Breast epithelium (tissue), 3 donors: ENCODE measurements at regions not wholly inside any gene's neighbourhood (a gene's known extent, or its start where the extent isn't known, plus 50 kb on each side); places are given as distances from the start of the nearest gene placed in this dataset.

Source experiments
- POLR2A ChIP-seq: fragments of 450-650 bp; IDR thresholded peaks from one replicate; pipeline ENCODE4 v1.6.1; 2016; ENCODE audit warnings: antibody characterized with exemption, mild to moderate bottlenecking, moderate library complexity
- POLR2AphosphoS5 ChIP-seq, 3 donors: sonication (generic); formaldehyde crosslinking; IDR thresholded peaks; one replicate each; pipeline ENCODE4 v1.6.1; 2017; ENCODE audit warnings: antibody characterized with exemption in 3 of 3
- TF ChIP-seq, protein P1 (sequence below), 3 donors: fragments of 450-650 bp; IDR thresholded peaks; one replicate each; pipeline ENCODE4 v1.5.1; 2016 to 2017; ENCODE audit warnings: antibody characterized with exemption in 3 of 3, mild to moderate bottlenecking in 3 of 3, moderate library complexity in 3 of 3

DNA sequence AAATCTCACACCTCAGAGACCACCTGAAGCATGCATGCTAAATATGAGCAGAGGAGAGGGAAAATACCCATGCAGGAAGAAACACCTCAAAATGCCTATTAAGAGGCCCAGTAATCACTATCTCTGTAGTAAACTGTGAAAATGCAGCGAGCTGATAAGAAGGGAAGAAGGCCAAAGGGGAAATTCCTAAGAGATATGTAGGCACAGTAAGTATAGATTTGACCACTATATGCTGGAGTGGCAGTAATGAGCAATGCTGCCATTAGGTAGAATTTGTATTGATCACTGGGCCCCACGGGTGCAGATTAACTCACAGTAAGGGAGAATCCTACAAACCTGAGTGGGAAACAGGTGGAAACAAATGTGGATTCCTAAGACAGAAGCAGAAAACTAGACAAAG, 1813.1 kb upstream of the RAG2 start:
- TF ChIP-seq, protein P1, sequence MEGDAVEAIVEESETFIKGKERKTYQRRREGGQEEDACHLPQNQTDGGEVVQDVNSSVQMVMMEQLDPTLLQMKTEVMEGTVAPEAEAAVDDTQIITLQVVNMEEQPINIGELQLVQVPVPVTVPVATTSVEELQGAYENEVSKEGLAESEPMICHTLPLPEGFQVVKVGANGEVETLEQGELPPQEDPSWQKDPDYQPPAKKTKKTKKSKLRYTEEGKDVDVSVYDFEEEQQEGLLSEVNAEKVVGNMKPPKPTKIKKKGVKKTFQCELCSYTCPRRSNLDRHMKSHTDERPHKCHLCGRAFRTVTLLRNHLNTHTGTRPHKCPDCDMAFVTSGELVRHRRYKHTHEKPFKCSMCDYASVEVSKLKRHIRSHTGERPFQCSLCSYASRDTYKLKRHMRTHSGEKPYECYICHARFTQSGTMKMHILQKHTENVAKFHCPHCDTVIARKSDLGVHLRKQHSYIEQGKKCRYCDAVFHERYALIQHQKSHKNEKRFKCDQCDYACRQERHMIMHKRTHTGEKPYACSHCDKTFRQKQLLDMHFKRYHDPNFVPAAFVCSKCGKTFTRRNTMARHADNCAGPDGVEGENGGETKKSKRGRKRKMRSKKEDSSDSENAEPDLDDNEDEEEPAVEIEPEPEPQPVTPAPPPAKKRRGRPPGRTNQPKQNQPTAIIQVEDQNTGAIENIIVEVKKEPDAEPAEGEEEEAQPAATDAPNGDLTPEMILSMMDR (IDR thresholded peaks at IDR 0.05): no peak
- TF ChIP-seq POLR2A (no peak), POLR2AphosphoS5 (IDR thresholded peaks at IDR 0.05) (no peak)
